Stimulated activated CD8-positive, alpha-beta memory T cell treated with anti-CD3 and anti-CD28 coated beads, Interleukin-7, amount 100 ng/mL, for 48 hours (primary cell): ENCODE measurements at regions not wholly inside any gene's neighbourhood (a gene's known extent, or its start where the extent isn't known, plus 50 kb on each side); places are given as distances from the start of the nearest gene placed in this dataset.
"Not testable (repeated sequence)": the region's sequence is repeated elsewhere in the genome, so short reads cannot be mapped to it uniquely, and the experiment has no call there.

Source experiments
- DNase-seq, 2 donors: peaks; one replicate each; pipeline ENCODE4 v3.0.0-alpha.2; 2020; ENCODE audit warnings: low read depth in 1 of 2; ENCODE audit errors: extremely low read depth in 1 of 2

DNA sequence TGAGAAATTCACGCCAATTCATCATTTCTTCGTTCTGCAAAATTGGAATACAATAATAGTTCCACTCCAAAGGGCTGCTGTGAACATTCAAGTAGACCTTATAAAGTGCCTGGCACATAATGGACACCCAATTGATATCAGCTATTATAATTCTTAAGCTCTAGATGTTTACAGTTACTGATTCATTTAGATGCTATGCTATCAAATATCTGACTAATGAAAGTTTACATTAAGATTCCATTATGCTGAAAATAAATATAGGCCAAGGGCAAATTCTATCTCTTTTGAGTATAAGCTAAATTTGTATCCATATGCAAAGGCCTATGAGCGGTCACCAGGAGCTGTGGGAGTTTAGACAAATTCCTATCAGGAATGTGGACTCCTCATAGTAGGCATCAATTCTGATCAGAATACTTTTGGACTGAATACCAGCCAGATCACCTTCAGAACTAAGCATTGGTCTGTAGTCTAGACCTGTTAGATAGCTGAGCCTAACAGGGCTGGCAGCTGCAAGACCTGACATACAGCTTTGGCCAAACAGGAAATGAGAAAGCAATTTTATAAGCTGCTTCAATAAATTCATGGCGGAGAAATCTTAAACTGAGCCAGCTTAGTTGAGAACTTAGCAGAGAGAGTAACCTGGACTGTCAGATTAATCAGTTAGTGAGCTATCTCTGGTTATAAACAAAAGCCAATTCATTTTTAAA, 384.3 kb upstream of the ACTRT1 start:
- no peak for DNase-seq

- DNase-seq = no peak
Measured at GRCh38 chrX:128425546-128425945, 373.3 kb upstream of the ACTRT1 start.

- DNase-seq = no peak
Measured at GRCh38 chrX:128408842-128409241, 356.6 kb upstream of the ACTRT1 start.

DNA sequence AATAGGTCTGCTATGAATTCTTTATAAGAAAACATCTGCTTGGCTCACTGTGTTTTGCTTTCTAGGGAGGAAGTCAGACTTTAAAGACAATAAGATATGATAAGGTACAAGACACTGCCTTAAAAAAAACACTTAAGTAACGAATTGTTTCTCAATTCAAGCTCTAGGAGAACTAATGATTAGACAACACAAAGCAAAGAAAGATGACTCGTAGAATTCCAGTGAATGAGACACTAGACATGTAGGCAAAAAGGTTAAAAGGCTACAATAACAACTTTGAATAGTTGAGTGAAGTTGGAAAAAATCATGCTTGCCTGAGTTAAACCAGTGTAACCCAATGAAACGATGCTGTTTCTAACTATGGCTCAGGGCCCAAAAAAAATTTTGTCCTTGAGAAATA, 344.4 kb upstream of the ACTRT1 start:
- no peak for DNase-seq

- DNase-seq = not testable (repeated sequence)
Measured at GRCh38 chrX:128383846-128384245, 331.6 kb upstream of the ACTRT1 start.

DNA sequence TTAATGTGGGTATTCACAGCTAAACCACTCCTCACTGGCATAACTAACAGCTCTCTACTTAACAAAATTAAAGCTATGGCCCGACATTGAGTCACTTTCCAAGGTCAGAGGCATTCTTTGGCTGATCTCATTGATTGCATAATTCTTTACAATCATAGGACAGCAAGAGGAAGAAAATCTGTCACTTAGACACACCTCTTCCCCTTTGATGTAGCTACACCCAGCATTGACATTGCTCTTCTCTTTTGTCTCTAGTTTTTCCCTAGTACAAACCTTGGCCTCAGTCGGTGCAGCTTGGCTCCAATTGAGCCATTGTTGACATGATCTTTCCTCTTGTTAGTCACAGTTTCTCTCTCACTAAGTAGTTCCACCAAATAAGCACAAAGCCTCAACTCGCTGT, 313.3 kb upstream of the ACTRT1 start:
- DNase-seq = no peak

DNA sequence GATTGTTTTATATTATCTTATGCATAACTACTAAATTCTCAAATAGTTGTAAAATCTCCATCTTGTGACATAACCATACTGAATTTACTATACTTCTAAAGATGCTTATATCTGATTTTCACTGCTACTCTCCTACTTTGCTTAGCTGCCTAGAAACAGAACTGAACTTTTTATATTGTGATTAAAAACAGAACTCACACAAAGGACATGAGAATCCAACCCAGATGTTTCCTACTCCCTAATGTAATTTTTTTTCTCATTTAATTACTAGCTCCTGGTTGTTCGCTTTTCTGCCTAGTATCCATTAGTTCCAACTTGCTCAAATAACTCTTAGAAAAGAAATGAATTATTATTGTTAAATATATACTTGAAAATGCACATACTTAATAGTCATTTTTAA, 283.5 kb upstream of the ACTRT1 start:
- DNase-seq = no peak

DNA sequence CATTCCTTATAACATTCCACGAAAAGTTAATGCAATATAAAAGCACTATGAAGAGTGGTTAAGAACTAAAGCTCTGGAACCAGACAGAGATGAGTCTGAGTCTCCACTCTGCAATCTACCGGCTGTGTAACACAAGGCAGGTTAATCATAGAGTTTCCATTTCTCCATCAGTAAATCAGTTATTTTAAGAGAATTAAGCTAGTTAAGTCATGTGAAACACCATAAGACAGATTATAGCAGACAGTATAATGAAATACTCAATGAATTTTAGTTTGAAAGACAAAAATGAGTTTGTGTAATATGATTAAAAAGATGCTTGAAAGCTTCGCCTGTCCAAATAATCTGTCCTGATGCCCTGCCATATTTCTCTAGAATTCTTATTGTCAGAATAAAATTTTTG, 282.6 kb upstream of the ACTRT1 start:
- DNase-seq = no peak

DNA sequence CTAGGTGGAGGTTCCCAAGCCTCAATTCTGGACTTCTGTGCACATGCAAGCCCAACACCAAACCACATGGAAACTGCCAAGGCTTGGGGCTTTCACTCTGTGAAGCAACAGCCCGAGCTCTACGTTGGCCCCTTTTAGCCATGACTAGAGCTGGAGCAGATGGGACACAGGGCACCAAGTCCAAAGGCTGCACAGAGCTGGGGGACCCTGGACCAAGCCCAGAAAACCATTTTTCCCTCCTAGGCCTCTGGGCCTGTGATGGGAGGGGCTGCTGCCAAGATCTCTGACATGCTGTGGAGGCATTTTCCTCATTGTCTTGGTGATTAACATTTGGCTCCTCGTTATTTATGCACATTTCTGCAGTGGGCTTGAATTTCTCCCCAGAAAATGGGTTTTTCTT, 258.7 kb upstream of the ACTRT1 start:
- DNase-seq = no peak

DNA sequence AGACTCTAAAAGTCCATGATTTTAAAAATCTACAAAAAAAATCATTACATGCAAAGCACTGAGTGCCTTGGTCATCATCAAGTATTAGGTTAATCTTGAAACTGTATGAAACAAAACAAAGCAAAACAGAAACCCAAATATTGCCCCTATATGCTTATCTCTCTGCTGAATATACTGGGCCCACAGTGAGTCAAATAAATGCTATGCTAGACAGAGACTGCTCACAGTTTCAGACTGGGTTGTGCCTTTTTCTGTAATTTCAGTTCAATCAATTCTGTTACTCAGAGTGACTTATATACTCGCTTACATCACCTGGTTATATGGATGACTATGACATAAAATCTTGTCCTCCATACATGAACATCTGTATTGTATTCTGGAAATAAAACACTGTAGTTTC, 257.1 kb upstream of the ACTRT1 start:
- no peak for DNase-seq

DNA sequence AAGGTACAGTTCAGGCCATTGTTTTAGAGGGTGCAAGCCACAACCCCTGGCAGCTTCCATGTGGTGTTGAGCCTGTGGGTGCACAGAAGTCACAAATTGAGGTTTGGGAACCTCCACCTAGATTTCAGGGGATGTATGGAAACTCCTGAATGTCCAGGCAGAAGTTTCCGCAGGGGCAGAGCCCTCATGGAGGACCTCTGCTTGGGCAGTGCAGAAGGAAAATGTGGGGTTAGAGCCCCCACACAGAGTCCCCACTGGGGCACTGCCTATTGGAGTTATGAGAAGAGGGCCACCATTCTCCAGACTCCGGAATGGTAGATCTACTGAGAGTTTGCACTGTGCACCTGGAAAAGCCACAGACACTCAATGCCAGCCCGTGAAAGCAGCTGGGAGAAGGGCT, 242.0 kb upstream of the ACTRT1 start:
- no peak for DNase-seq

GRCh38 chrX:128287693-128288092, 235.5 kb upstream of the ACTRT1 start:
- no peak for DNase-seq

- DNase-seq = no peak
Measured at GRCh38 chrX:128250621-128251020, 198.4 kb upstream of the ACTRT1 start.

GRCh38 chrX:128216364-128216763, 164.2 kb upstream of the ACTRT1 start:
- no peak for DNase-seq

GRCh38 chrX:128165884-128166408, 113.7 kb upstream of the ACTRT1 start:
- no peak for DNase-seq

GRCh38 chrX:128156204-128156603, 104.0 kb upstream of the ACTRT1 start:
- DNase-seq = no peak

GRCh38 chrX:128142745-128143144, 90.5 kb upstream of the ACTRT1 start:
- no peak for DNase-seq

DNA sequence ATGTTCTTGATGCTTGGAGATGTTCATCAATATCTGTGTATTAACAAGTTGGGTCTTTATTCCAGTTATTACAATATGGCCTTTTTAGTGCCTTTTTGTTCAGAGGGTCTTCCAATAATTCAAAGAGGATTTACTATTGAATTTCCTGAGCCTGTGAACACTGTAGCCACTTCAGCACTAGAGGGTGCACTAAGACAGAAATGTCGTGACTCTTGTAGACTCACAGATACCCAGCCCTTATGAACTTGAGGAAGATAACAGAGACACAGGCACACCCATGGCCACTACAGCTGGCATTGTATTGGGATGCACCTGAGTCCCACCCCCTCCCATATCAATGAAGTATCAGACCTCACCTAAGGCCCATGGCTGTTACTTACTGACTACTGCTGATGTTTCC, 54.4 kb upstream of the ACTRT1 start:
- no peak for DNase-seq

GRCh38 chrX:128105659-128106058, 53.5 kb upstream of the ACTRT1 start:
- DNase-seq = no peak
